Stimulated activated naive B cell treated with anti-CD40 and anti-IgM and Interleukin-4, amounts not matched to agents 10 μg/mL and 1 μg/mL and 100 μg/mL, for 72 hours (primary cell): ENCODE measurements at regions not wholly inside any gene's neighbourhood (a gene's known extent, or its start where the extent isn't known, plus 50 kb on each side); places are given as distances from the start of the nearest gene placed in this dataset.

ENCODE experiments used
- ATAC-seq, 2 donors: fragments of 150-1000 bp; cut with Tn5 transposase; replicated peaks; 2 replicates each; pipeline ENCODE4 v1.10.0; 2021; ENCODE audit warnings: moderate library complexity in 1 of 2
- DNase-seq: peaks from one replicate; pipeline ENCODE4 v3.0.0; 2021
- H3K27ac Mint-ChIP-seq: one replicate; pipeline ENCODE4 v1.8.0; 2022; ENCODE audit warnings: mild to moderate bottlenecking, mixed read lengths
- H3K27me3 Mint-ChIP-seq, 2 donors: one replicate each; pipeline ENCODE4 v1.8.0; 2022; ENCODE audit warnings: mixed read lengths in 2 of 2
- H3K36me3 Mint-ChIP-seq, 2 donors: one replicate each; pipeline ENCODE4 v1.8.0; 2022; ENCODE audit warnings: mixed read lengths in 2 of 2, mild to moderate bottlenecking in 1 of 2
- H3K4me1 Mint-ChIP-seq, 2 donors: one replicate each; pipeline ENCODE4 v1.8.0; 2022; ENCODE audit warnings: mixed read lengths in 2 of 2, mild to moderate bottlenecking in 1 of 2
- H3K4me3 Mint-ChIP-seq, 2 donors: one replicate each; pipeline ENCODE4 v1.8.0; 2022; ENCODE audit warnings: mild to moderate bottlenecking in 2 of 2, mixed read lengths in 2 of 2, moderate library complexity in 1 of 2
- H3K9me3 Mint-ChIP-seq, 2 donors: one replicate each; pipeline ENCODE4 v1.8.0; 2022; ENCODE audit warnings: mixed read lengths in 2 of 2, mild to moderate bottlenecking in 1 of 2

DNA sequence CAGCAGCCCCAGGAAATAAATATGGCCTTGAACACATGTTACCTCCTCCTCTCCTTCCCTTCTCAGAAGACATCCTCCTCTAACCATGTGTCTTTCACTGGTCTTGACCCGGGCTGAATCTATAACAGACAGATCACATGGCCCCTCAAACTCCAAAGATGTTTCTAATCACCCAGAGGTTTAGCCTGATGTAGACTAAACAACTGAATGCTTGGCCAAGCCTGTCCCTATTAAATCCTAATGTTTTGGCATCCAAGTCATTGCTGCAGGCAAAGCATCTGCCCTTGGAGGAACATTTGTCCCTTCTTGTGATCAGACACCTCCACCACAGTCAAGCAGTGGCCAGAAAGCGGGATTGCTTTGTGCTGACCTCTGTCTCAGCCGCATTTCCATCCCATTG is 65.5 kb downstream of the ANKRD60 start:
- ATAC-seq, result no peak
- H3K9me3 Mint-ChIP-seq, result no peaks in the 10 kb centered on the region
- H3K27ac Mint-ChIP-seq, result no peak overlapping the region
- peaks cover 20 to 34% of the 10 kb centered on the region in 2 donors for H3K27me3 Mint-ChIP-seq
- H3K36me3 Mint-ChIP-seq, result no peaks in the 10 kb centered on the region
- H3K4me1 Mint-ChIP-seq, result no peaks in the 10 kb centered on the region
- H3K4me3 Mint-ChIP-seq, result no peak overlapping the region
- no peak for DNase-seq

DNA sequence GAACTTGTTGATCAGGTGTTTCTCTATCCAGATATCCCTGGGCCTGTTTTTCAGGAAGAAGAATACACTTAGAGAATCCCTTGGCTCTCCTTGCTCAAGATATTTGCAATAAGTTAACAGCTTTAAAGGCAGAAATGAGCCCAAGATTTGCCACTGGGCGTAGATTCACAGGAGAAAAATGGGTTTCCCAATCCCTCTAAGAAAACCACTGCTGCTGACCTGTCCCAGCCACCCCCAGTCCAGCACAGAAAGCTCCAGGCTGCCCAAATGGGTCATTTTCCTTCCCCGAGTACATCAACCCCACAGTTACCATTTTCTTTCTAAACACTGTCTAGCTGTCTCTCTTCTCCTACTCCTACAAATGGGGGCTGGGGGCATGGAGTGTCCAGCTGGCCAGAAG is 67.3 kb downstream of the ANKRD60 start:
- Mint-ChIP-seq H3K9me3 (no peaks in the 10 kb centered on the region), H3K27me3 (peaks cover 25 to 30% of the 10 kb centered on the region in 2 donors), H3K4me3 (no peak overlapping the region), H3K36me3 (no peaks in the 10 kb centered on the region), H3K4me1 (no peaks in the 10 kb centered on the region), H3K27ac (no peak overlapping the region)
- ATAC-seq (no peak), DNase-seq (no peak)

DNA sequence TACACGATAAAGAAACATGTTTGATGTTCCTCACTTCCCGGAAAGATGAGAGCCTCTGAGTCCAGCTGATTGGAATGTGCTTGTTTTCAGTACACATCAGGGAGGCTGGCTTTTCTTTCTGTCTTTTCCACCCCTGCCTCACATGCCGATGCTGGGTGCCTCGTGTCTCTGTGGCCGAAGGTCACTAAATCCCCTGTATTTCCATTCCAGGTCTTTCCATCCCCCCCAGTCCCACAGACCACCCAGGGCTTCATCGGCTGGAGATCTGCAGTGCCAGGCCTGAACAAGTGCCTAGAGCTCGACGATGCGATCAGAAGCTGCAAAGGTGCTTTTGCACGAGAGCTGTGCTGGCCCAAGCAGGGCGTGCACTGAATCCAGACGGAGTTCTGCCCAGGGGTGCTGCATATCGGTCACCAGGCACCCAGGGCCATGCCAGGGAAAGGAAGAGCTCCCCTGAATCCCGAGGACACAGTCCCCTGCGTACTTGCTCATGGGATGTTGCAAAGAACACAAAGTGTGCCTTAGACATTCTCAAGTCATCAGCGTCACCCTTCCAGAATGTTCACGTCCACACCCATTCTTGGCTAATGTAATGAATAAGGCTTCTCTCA is 67.9 kb downstream of the ANKRD60 start:
- no peak overlapping the region for H3K27ac Mint-ChIP-seq
- DNase-seq (no peak), ATAC-seq (no peak)
- no peaks in the 10 kb centered on the region for H3K4me1 Mint-ChIP-seq
- H3K4me3 Mint-ChIP-seq, result no peak overlapping the region
- no peaks in the 10 kb centered on the region for H3K9me3 Mint-ChIP-seq
- no peaks in the 10 kb centered on the region for H3K36me3 Mint-ChIP-seq
- H3K27me3 Mint-ChIP-seq, result peaks cover 21 to 30% of the 10 kb centered on the region in 2 donors

DNA sequence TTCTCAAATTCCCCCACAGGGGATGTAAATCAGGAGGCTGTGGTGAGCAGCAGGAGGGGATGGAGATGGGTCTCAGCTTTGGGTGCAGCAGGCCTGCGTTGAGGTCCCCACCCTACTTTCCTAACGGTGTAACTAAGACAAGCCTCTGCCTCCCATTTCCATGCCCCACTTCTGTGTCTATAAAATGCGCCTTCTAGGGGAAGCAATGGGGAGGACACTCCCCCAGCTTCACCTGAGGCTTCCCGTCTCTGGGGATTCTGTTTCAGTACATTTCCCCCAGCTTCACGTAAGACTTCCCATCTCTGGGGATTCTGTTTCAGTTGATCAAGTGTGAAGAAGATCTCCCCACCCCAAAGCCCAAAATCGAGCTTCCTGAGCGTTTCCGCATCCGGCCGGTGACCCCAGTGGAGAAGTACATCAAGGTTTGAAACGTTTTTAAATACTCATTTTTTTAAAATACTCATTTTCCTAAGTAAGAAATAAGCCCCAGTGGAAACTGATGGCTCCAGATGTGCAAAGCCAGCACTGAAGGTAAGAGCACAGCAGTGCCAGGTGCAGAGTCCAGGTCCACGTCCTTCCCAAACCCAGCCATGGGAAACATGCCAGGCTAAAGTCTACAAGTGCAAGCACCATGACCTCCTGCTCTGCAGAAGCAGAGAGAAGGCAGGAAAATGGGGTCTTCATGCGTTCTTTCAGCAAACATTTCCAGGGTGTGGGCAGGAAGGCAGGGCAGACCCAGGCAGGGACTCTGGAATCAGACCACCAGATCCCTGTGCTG is 73.1 kb downstream of the ANKRD60 start:
- Mint-ChIP-seq H3K36me3 (no peaks in the 10 kb centered on the region), H3K4me3 (no peak overlapping the region), H3K27me3 (peaks cover 26 to 33% of the 10 kb centered on the region in 2 donors), H3K9me3 (no peaks in the 10 kb centered on the region), H3K27ac (no peak overlapping the region), H3K4me1 (peaks cover 5 to 8% of the 10 kb centered on the region in 2 donors)
- ATAC-seq (no peak), DNase-seq (no peak)

DNA sequence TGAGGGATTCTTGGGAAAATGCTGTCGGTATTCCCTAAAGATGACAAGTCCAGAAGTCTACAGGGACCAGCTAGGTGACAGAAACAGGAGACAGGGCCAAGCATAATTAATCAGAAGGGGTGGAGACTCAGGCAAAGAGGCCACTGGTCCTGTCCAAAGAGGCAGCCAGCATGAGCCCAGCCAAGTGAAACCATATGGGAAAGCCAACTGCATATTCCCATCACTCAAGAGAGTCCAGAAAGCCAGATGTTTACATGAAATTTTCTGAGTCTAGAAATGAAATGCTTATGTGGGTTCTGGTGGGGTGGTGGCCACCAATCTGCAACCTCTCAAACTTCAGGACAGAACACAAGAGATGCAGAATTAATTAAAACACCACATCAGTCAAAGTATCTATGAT is 74.3 kb downstream of the ANKRD60 start:
- DNase-seq (no peak), ATAC-seq (no peak)
- H3K36me3 Mint-ChIP-seq, result no peaks in the 10 kb centered on the region
- no peaks in the 10 kb centered on the region for H3K9me3 Mint-ChIP-seq
- H3K4me3 Mint-ChIP-seq, result no peak overlapping the region
- H3K27me3 Mint-ChIP-seq, result peaks cover 37 to 38% of the 10 kb centered on the region in 2 donors
- peaks cover 6 to 12% of the 10 kb centered on the region in 2 donors for H3K4me1 Mint-ChIP-seq
- no peak overlapping the region for H3K27ac Mint-ChIP-seq

DNA sequence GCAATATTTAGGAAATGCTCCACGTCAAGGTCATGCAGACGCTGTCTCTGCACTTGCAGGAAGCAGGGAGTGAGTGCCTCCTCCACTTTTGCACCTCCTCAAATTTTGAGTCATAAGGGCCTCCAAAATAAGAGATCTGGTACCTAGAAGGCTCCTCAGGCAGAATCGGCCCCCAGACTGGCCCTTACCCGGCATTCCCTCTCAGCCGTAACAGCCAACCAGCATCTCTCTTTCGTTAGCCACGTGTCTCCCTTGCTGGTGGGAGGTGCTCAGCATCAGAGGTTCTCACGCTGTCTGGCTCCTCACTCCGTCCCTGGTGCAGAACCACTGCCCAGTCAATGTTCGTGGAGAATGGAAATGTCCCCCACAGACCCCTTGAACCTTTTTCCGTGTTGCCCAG is 75.3 kb downstream of the ANKRD60 start:
- Mint-ChIP-seq H3K36me3 (no peaks in the 10 kb centered on the region), H3K27me3 (peaks cover 47% of the 10 kb centered on the region in 2 donors), H3K9me3 (peaks cover under 1 to 2% of the 10 kb centered on the region in 2 donors), H3K4me3 (no peak overlapping the region), H3K27ac (no peak overlapping the region), H3K4me1 (peaks cover 6 to 12% of the 10 kb centered on the region in 2 donors)
- no peak for DNase-seq
- ATAC-seq, result no peak

DNA sequence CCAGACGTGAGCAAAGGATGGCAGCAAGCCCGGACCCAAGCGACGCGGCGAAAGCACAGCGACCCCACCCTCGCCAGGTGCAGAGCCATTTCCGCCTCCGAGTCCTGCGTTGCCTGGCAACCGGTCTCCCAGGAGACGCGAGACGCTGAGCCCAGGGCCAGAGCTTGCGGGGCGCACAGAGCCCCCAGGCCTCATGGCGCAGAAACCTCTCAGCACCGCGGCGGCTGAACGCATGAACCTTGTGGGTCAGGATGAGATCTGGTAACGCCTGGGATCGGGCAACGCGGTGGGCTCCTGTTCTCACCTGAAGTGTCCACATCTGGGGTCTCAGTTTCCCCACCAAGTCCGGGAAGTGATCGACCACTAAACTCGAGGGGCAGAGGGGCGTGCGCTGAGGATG is 77.7 kb downstream of the ANKRD60 start:
- DNase-seq (no peak), ATAC-seq (no peak)
- Mint-ChIP-seq H3K27ac (no peak overlapping the region), H3K9me3 (peaks cover 8 to 9% of the 10 kb centered on the region in 2 donors), H3K4me3 (no peak overlapping the region), H3K27me3 (peaks cover 47 to 56% of the 10 kb centered on the region in 2 donors), H3K4me1 (peaks cover 6 to 12% of the 10 kb centered on the region in 2 donors), H3K36me3 (no peaks in the 10 kb centered on the region)

DNA sequence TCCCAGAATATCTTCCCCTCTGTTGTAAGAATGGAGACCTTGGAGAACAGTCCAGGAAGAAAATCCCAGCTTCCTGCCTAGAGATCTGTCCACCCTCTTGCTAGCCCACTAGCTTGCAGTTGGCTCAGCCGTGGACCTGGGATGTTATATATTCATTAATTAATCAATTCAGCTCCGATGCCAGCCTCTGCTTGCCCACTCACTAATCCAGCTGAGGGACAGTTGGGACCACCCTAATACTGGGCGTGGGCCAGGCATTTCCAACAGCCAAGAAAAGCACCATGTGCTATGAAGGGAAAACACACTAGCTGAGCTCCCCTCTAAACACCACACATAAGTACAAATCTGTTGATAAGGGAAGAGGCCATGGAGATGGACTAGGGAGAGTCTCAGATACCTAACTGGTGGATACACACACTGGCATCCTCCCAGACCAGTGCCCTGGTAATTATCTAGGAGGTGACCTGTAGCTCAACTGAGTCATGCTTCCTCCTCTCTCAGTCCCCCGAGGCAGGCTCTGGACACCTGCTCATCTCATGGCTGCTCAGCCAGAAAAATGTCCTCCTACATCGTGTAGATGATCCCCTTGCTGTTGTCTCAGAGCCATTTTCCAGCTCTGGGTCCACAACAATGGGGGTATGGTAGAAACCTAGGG is 78.9 kb downstream of the ANKRD60 start:
- H3K36me3 Mint-ChIP-seq, result no peaks in the 10 kb centered on the region
- H3K9me3 Mint-ChIP-seq, result peaks cover 8 to 9% of the 10 kb centered on the region in 2 donors
- H3K4me3 Mint-ChIP-seq, result no peak overlapping the region
- peaks cover 6 to 12% of the 10 kb centered on the region in 2 donors for H3K4me1 Mint-ChIP-seq
- peaks cover 52 to 64% of the 10 kb centered on the region in 2 donors for H3K27me3 Mint-ChIP-seq
- DNase-seq (no peak), ATAC-seq (no peak)
- no peak overlapping the region for H3K27ac Mint-ChIP-seq

DNA sequence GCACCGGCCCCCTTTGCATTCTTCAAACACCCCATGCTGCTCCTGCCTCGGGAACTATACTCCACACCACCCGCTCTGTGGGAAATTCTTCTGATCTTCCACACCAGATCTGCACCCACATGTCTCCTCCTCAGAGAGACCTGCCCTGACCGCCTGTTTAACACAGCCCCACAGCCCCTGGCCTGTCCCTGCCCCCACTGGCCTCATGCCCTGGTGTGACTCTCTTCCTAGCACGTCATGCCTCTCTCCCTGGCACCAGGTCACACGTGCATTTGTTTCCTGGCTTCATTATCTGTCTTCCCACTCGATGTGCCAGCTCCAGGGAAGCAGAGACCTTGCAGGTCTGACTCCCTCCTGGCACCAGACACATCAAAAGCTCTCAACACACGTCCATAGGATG is 79.6 kb downstream of the ANKRD60 start:
- Mint-ChIP-seq H3K27ac (no peak overlapping the region), H3K4me3 (no peak overlapping the region), H3K9me3 (peaks cover 8 to 9% of the 10 kb centered on the region in 2 donors), H3K4me1 (peaks cover 6 to 12% of the 10 kb centered on the region in 2 donors), H3K36me3 (no peaks in the 10 kb centered on the region), H3K27me3 (peaks cover 51 to 68% of the 10 kb centered on the region in 2 donors)
- ATAC-seq, result no peak
- no peak for DNase-seq

DNA sequence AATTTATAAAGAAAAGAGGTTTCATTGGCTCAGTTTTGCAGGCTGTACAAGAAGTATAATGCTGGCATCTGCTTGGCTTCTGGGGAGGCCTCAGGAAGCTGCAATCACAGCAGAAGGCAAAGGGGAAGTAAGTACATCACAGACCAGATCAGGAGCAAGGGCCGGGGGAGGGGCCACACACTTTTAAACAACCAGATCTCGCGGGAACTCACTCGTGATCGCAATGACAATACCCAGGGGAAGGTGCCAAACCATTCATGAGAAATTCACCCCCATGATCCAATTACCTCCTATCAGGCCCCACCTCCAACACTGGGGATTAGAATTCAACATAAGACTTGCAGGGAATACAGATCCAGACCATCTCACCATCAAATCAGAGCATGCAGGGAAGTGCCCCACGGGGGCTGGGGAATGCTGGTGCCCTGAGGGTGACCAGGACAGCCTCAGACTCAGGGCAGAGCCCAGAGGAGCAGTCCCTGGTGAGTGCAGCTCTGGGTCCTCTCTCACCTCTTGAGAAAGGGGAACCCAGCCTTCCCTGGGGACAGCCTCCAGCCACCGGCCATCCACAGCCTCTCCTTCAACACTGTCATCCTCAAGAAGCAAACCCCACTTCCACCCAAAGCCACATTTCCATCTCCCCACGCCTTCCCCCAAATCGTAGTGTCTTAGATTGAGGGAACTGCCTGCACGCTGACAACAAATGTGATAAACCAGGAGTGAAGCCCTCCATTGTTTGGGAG is 80.7 kb downstream of the ANKRD60 start:
- Mint-ChIP-seq H3K36me3 (no peaks in the 10 kb centered on the region), H3K27ac (no peak overlapping the region), H3K4me1 (peaks cover 6 to 12% of the 10 kb centered on the region in 2 donors), H3K27me3 (peaks cover 44 to 69% of the 10 kb centered on the region in 2 donors), H3K4me3 (no peak overlapping the region), H3K9me3 (peaks cover 8 to 9% of the 10 kb centered on the region in 2 donors)
- ATAC-seq (no peak), DNase-seq (no peak)

DNA sequence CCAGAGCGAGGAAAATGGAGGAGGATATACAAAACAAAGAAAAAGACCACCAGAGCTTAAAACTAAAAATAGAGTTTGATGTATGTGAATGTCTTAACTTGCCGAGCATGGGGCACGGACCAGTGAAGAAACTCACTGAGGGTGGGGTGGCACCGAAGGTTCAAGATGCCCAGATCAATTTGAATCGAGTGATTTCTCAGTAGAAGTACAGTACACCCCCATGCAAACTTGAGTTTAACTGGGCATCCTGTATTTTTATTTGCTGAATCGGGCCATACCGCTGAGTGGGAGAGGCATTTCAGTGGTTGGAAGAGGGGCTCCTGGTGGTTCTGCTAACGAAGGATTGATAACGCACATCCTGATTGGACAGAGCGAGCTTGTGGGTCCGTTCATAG is 81.7 kb downstream of the ANKRD60 start:
- Mint-ChIP-seq H3K9me3 (peaks cover 8 to 9% of the 10 kb centered on the region in 2 donors), H3K27ac (no peak overlapping the region), H3K4me1 (peaks cover 6 to 12% of the 10 kb centered on the region in 2 donors), H3K27me3 (peaks cover 43 to 72% of the 10 kb centered on the region in 2 donors), H3K36me3 (no peaks in the 10 kb centered on the region), H3K4me3 (no peak overlapping the region)
- ATAC-seq (no peak), DNase-seq (no peak)

DNA sequence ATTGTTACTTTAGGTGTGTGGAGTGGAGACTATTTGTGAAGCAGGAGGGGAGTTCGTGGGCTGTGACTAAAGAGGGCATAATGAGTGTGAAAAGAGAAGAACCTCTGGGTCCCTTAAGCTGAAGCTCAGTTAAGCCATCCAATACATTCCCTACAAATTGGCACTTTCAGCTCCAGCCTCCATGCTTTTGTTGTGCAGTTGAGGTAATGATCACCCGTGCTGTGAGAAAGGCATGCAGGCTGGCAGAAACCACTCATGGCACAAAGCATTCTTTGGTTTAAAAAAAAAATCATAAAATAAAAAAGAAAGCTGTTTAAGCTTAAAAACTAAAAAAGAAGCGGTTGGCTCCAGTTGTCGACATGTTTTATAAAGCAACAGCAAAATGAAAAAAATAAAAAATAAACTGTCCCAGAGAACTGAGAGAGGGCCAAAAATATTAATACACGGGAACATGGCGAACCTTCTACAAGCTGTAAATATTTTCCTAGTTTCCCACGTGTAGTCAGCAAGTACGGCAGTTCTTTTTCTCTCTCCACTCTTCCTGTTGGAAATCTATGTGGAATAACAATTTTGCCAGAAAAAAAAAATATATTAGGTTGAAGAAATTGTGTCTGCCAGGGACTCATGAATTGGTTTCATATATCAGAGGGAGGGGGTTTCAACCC is 82.2 kb downstream of the ANKRD60 start:
- no peak for ATAC-seq
- H3K9me3 Mint-ChIP-seq, result peaks cover 8 to 9% of the 10 kb centered on the region in 2 donors
- DNase-seq, result no peak

DNA sequence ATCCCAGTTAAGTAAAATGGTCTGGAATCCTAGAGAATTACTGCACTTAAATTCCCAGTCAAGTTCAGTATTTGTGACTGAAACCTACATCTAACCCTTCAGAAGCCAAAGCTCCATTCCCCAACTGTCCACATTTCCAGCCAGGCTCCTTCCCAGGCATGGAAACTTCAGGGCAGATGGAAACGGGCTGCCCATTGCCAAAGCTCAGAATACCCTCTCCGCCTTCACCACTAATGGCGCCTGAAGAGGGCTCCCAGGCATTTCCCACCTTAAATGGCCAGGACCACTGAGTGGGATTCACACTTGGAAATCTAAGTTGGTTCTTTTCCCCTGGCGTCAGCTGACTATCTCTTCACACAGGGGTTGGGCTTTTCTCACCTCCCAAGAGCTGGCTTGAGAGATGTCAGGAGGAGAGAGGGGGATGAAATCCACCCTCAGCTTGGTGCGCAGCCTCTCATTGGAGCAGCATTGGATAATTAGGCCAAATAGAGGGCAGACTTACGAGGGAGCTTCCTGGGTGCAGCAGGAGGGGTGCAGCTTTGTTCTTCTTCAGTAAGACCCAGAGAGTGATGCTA is 82.9 kb downstream of the ANKRD60 start:
- no peak for DNase-seq
- H3K27ac Mint-ChIP-seq, result no peak overlapping the region
- H3K27me3 Mint-ChIP-seq, result peaks cover 41 to 68% of the 10 kb centered on the region in 2 donors
- no peaks in the 10 kb centered on the region for H3K36me3 Mint-ChIP-seq
- peaks cover 4 to 6% of the 10 kb centered on the region in 2 donors for H3K4me1 Mint-ChIP-seq
- no peak for ATAC-seq
- H3K9me3 Mint-ChIP-seq, result peaks cover 8 to 9% of the 10 kb centered on the region in 2 donors
- no peak overlapping the region for H3K4me3 Mint-ChIP-seq

More for the DNA sequence above, 82.2 kb downstream of the ANKRD60 start:
- H3K4me3 Mint-ChIP-seq, result no peak overlapping the region
- peaks cover 46 to 74% of the 10 kb centered on the region in 2 donors for H3K27me3 Mint-ChIP-seq
- peaks cover 6 to 12% of the 10 kb centered on the region in 2 donors for H3K4me1 Mint-ChIP-seq
- H3K36me3 Mint-ChIP-seq, result no peaks in the 10 kb centered on the region
- H3K27ac Mint-ChIP-seq, result no peak overlapping the region
